Bronchial epithelial cell (primary cell): ENCODE measurements at regions not wholly inside any gene's neighbourhood (a gene's known extent, or its start where the extent isn't known, plus 50 kb on each side); places are given as distances from the start of the nearest gene placed in this dataset.
A peak's percentile ranks its signal among the peaks of the same experiment; 100 is the strongest.
"Not testable (repeated sequence)": the region's sequence is repeated elsewhere in the genome, so short reads cannot be mapped to it uniquely, and the experiment has no call there.

ENCODE experiments used
- DNase-seq: peaks from one replicate; pipeline ENCODE4 v3.0.0-alpha.2; 2010; ENCODE audit warnings: low read depth
- FAIRE-seq: peaks from 2 replicates; lab custom pipeline; 2011; peaks lifted over from hg19 to GRCh38; lab: Jason Lieb, UNC
- H3K27me3 ChIP-seq: 2 replicates; pipeline ENCODE4 v1.5.1; 2011; ENCODE audit warnings: low read length; ENCODE audit not compliant: control insufficient read depth, insufficient read depth
- H3K36me3 ChIP-seq: 2 replicates; pipeline ENCODE4 v1.5.1; 2011; ENCODE audit warnings: low read length; ENCODE audit not compliant: control insufficient read depth, insufficient read depth
- H3K4me3 ChIP-seq: 2 replicates; pipeline ENCODE4 v1.5.1; 2011; ENCODE audit warnings: mild to moderate bottlenecking, low read depth, low read length, control low read depth
- CTCF ChIP-seq: IDR thresholded peaks from 2 replicates; pipeline ENCODE4 v1.5.1; 2011; ENCODE audit warnings: mild to moderate bottlenecking, moderate library complexity, low read length, control low read depth, inconsistent platforms; ENCODE audit not compliant: insufficient read depth, severe bottlenecking

GRCh38 chr1:182317611-182318161 lies 73.9 kb downstream of the GLUL start:
- Histone ChIP-seq H3K36me3 (no peaks in the 10 kb centered on the region), H3K27me3 (no peaks in the 10 kb centered on the region), H3K4me3 (no peak overlapping the region)
- TF ChIP-seq CTCF, result no peak
- DNase-seq, result no peak
- no peak for FAIRE-seq

- not testable (repeated sequence) for DNase-seq, H3K36me3 ChIP-seq, H3K4me3 ChIP-seq, H3K27me3 ChIP-seq, FAIRE-seq
These were observed 75.1 kb downstream of the GLUL start for GRCh38 chr1:182316454-182316853.

GRCh38 chr1:182315167-182315556 lies 76.4 kb downstream of the GLUL start:
- DNase-seq (no peak), FAIRE-seq (no peak)
- no peaks in the 10 kb centered on the region for H3K36me3 ChIP-seq
- no peak for TF ChIP-seq CTCF
- H3K4me3 ChIP-seq, result no peak overlapping the region
- H3K27me3 ChIP-seq, result no peaks in the 10 kb centered on the region

- DNase-seq (peak; percentile 42), FAIRE-seq (no peak)
- Histone ChIP-seq H3K4me3 (no peak overlapping the region), H3K36me3 (no peaks in the 10 kb centered on the region), H3K27me3 (no peaks in the 10 kb centered on the region)
- TF ChIP-seq CTCF, result no peak
These were observed 81.8 kb downstream of the GLUL start for GRCh38 chr1:182309631-182310351.

GRCh38 chr1:182308826-182309225 lies 82.8 kb downstream of the GLUL start:
- no peak for FAIRE-seq
- TF ChIP-seq CTCF, result no peak
- no peaks in the 10 kb centered on the region for H3K36me3 ChIP-seq

GRCh38 chr1:182307486-182307885 lies 84.1 kb downstream of the GLUL start:
- not testable (repeated sequence) for H3K27me3 ChIP-seq, FAIRE-seq, DNase-seq, H3K4me3 ChIP-seq, H3K36me3 ChIP-seq

More at GRCh38 chr1:182308826-182309225, 82.8 kb downstream of the GLUL start:
- Histone ChIP-seq H3K27me3 (no peaks in the 10 kb centered on the region), H3K4me3 (no peak overlapping the region)
- no peak for DNase-seq
